OCI-LY7 (cell line): ENCODE measurements at regions not wholly inside any gene's neighbourhood (a gene's known extent, or its start where the extent isn't known, plus 50 kb on each side); places are given as distances from the start of the nearest gene placed in this dataset.

ENCODE experiments used
- CTCF ChIP-seq: fragments of 200-600 bp; sonication (generic); conservative IDR thresholded peaks from 2 replicates; pipeline ENCODE4 v1.5.1; 2014; ENCODE audit warnings: mild to moderate bottlenecking, antibody characterized with exemption, low read length, moderate library complexity, mixed read lengths
- EZH2phosphoT487 ChIP-seq: fragments of 200-600 bp; sonication (generic); IDR thresholded peaks from 2 replicates; pipeline ENCODE4 v1.6.1; 2018; ENCODE audit warnings: low read depth, borderline replicate concordance, mild to moderate bottlenecking, mixed run types, antibody characterized with exemption, low read length, moderate library complexity, mixed read lengths

GRCh38 chr3:116963802-116964201 is 254.2 kb downstream of the TUSC7 start:
- TF ChIP-seq CTCF (no peak), EZH2phosphoT487 (no peak)
